Stimulated activated CD4-positive, alpha-beta T cell treated with anti-CD3 and anti-CD28 coated beads, Interleukin-4, amount 100 ng/mL, for 1 hour (primary cell): ENCODE measurements at regions not wholly inside any gene's neighbourhood (a gene's known extent, or its start where the extent isn't known, plus 50 kb on each side); places are given as distances from the start of the nearest gene placed in this dataset.
"Not testable (repeated sequence)": the region's sequence is repeated elsewhere in the genome, so short reads cannot be mapped to it uniquely, and the experiment has no call there.

Experiments
- DNase-seq: peaks from one replicate; pipeline ENCODE4 v3.0.0-alpha.2; 2020

- DNase-seq, result no peak
Observed at GRCh38 chr4:188680004-188680666, 540.9 kb downstream of the TRIML1 start.

DNA sequence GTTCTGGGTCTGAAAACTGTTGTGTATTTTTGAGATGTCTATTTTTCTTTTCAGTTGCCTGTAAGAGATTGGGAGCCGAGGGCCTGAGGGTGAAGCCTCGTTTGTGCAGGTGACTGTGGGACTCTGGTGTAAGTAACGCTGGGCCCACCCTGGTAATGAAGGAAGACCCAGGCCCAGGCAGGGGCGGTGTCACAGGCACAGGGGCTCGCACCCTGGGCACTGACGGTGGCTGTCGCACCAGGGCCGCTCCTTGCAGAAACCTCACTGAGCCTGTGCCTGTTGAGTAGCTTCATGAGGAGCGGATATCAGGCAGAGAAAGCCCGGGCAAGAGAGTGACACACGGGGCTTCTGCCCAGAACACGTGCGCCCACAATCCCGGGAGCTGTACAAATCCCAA, 541.4 kb downstream of the TRIML1 start:
- DNase-seq, result no peak

DNA sequence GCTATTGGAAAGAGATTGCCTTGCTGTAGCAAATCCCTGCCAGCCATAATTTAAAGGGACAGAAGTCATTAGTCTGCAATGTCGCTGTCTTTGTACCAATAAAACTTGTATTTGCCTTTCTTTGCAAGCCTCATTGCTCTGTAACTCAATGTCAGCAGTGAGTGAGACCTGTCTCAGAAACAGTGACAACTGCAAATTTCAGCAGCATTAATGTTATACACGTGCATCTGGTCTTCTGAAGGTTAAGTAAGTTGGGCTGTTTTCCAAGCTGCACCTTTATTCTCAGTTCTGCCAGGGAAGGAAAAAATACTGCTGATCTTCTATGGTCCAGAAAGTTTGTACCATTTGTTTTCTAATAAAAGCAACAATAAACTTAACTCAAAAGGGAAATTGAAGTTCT, 543.1 kb downstream of the TRIML1 start:
- DNase-seq, result no peak

- DNase-seq, result no peak
Observed at GRCh38 chr4:188683571-188683970, 544.3 kb downstream of the TRIML1 start.

GRCh38 chr4:188688956-188689355, 549.7 kb downstream of the TRIML1 start:
- DNase-seq, result no peak

DNA sequence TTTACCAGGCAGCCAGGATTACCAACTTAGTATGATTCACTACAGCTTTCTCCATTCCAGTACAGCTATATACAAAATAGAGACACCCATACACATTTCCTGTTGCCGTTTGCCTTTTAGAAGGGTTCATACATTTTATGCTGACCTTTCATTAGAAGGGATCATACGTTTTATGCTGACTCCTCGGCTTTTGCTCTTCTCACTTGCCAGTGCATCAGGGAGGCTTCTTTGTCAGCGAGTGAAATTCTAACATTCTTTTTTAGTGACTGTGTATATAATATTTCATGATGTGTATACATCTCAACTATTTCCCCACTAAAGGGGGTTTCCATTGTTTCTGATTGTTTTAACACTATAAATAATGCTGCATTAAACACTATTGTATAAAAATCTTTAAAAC, 552.6 kb downstream of the TRIML1 start:
- DNase-seq, result no peak

DNA sequence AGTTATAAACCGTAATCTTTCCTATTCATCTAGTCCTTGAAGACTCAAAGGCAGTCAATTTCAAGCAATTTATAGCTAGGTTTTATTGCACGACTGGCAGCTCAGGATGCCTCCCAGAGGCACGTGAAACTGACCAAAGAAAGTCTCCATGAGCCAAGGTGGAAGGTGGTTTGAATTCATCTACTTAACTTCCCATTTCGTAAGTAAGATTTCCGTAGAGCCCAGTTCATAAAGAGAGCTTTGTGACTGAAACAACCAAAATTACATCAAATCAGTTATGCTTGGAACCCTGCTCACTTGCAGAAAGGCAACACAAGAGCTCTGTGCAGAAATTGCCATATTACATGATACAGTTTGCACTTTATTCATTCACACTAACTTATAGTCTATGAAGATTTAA, 556.0 kb downstream of the TRIML1 start:
- DNase-seq, result no peak

- DNase-seq, result no peak
Observed at GRCh38 chr4:188697243-188697642, 558.0 kb downstream of the TRIML1 start.

- no peak for DNase-seq
Observed at GRCh38 chr4:188701952-188702351, 562.7 kb downstream of the TRIML1 start.

DNA sequence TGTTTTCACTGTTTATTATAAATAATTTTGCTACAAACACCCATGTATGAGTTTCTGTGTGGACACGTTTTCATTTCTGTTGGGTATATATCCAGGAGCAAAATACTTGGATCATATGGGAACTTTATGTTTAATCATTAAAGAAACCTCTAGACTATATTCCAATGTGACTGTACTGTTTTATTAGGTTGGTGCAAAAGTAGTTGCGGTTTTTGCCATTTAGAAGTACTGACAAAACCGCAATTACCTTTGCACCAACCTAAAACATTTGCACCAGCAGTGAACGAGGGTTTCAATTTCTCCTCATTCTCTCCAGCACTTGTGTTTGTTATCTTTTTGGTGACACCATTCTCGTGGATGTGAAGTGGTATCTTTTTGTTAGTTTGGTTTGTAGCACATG, 565.0 kb downstream of the TRIML1 start:
- DNase-seq, result no peak

DNA sequence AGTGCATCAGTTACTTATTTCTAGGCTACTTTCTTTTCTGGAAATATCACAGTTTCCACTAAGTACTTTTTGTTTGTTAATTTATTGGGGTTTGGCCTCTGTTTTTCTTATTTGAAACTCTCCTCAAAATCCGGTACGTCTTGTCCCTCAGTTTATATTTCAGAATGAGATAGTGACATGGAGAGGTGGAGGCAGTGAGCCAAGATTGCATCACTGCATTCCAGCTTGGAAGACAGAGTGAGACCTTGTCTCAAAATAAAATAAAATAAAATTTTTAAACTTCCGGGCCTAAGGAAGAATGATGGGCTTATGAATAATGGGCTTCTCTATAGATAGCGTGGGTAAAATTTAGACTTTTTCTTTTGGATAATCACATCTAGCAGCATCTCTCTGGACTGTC, 567.8 kb downstream of the TRIML1 start:
- DNase-seq, result no peak

DNA sequence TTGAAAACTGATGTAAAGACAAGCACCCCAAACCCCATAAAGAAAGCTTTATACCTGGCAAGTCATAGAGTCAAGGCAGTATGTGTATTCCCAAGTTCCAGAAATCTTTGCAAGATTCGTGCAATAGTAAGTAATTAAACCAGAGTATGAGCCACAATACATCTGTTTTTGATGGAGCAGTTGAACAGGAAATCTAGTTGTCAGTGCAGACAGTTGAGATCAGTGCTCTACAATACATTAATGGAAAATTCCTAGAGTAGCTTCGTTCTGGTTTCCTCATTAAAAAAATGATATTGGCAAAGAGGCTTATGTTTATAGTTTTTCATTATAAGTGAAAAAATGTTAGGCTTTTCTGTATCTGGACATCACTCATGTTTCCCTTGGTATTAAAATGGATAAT, 575.3 kb downstream of the TRIML1 start:
- DNase-seq, result no peak

DNA sequence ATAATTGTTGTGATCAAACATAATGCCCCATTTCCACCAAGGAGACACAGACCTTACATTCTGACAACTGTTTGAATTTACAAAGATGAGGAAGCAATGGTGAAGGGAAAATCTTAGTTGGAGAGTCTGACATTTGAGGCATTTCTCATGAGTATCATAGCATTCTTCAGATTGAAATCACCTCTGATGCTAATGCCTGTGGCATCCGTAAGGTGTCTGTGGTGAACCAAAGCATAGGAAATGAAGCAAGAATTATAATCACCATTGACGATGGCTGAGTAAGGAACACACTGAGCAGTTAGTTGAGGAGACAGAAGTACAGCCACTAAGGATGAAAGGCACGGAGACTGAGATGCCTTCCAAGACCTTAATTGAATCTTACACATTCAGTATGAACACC, 575.7 kb downstream of the TRIML1 start:
- DNase-seq, result no peak

DNA sequence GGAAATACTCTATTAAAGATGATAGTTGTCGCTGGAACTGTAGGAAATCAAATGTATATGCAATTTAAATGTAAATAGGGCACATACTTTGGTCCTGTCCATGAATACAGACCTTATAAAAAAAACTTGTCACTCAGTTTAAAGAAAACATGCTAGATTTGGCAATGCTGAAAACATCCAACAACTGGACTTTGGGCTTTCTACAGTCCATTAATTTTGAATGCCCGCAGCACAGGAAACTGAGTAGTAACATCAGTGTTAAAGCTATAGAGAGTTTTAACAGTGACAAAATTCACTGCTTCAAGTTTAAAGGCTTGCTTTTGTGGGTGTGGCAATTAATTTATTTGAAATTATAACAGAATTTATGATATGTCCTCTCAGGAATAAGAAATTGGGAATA, 578.4 kb downstream of the TRIML1 start:
- DNase-seq, result no peak

DNA sequence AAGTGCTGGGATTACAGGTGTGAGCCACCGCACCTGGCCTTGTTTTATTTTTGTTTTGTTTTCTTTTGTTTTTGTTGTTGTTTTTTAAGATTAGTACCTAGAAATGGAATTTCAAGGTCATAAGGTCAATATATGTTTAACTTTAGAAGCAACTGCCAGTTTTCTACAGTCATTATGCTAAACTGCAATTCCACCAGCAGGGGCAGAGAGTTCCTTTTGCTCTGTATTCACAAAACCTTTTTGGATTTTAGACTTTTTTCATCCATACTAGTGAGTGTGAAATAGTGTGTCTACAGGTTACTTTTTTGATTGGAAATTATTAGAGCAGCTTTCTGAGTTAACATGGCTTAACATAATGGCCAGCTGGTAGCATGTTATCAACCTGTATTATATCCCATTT, 580.6 kb downstream of the TRIML1 start:
- DNase-seq, result no peak

DNA sequence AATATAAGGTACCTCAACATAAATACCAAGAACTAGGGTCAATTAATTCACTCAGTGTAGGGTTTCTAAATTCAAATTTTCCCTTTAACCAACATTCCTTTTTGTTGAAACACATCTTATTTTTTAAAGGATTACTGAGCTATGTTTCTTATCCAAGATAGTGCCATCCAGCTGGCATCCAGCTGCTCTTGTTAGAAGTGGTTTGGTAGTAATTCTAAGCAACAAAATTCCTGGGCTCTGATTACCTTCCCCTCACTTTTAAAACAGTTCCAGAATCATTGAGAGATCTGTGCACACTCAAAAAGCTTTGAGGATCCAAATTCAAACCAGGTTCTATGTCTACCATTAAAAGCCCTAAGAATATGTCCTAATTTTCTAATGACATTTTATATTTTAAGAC, 583.7 kb downstream of the TRIML1 start:
- DNase-seq, result no peak

DNA sequence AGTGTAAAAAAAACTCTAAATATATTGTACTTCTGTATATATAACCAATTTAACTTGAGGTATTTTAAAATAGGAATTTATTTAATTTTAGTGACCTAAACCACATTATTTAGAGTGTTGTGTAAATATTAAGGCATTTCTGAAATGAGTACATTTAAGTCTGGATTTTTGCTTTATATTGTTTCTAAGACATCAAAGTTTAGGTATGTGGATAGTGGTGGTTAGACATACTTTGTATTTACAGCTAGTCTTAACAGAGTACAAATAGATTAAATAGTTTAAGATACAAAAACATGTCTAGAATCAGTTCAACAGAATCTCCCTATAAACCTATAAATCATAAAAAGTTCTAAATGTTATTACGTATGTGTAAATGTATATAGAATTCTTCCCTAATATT, 588.5 kb downstream of the TRIML1 start:
- no peak for DNase-seq

GRCh38 chr4:188728359-188728758, 589.1 kb downstream of the TRIML1 start:
- DNase-seq, result no peak

DNA sequence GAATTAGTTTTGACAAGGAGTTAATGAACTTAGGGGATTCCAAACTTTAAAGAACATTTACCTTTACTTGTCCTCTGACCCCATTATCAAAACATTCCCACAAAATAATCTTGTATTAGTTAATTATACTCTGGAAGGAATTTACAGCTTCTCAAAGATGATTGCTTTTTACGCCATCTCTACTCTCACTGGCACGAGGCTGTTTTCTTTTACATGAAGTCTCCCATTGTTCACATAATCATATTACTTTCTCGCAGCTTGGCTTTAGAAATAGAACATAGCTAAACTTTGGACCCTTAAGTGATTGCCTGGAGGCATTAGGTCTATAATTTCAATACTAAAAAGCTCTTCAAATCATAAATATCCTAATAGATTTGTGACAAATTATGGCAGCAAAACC, 592.9 kb downstream of the TRIML1 start:
- no peak for DNase-seq

DNA sequence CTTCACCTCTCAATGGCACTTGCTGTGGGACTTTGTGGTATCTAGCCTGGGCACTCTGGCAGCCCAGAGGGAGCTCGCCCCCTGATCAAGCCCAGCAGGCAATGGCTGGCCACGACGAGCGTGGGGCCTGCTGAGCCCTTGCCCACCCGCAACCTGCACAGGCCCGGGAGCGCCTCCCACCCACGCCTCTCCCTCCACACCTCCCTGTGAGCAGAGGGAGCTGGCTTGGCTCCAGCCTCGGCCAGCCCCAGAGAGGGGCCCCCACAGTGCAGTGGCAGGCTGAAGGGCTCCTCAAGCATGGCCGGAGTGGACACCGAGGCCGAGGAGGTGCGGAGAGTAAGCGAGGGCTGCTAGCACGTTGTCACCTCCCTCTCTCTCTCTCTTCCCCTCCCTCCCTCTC, 595.8 kb downstream of the TRIML1 start:
- no peak for DNase-seq

DNA sequence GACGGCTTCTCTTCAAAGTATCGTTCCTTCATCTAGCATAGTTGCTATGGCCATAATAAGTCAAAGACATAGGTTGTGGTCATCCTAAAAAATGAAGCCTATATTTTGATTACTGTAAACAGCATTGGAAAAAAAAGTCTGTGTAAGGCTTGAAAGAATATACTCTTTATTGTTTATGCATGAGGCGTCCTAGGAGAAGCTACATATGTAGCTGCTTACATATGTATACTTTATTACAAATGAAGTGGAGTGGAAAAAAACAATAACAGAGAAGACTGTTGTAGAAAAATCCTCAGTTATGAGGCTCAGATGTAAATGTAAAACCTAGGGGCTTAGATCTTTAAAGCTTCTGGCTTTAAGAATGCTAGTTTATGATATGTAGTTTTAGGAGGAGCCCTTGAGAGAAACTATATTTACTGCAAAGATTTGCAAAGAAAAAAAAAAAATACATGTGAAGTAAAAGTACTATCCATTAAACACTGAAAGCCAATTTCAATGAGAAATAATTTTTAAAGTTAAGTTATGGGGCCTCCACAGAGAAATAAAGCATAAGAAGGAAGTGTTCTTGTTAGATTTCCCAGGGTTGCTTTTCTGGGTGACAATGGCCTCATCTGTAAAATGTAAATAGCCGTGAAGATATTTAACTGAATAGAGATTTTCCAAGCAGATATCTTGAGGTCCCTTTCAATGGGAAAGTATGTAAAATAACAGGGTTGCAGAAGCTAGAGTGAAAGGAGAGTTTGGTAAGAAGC, 598.2 kb downstream of the TRIML1 start:
- DNase-seq, result no peak

DNA sequence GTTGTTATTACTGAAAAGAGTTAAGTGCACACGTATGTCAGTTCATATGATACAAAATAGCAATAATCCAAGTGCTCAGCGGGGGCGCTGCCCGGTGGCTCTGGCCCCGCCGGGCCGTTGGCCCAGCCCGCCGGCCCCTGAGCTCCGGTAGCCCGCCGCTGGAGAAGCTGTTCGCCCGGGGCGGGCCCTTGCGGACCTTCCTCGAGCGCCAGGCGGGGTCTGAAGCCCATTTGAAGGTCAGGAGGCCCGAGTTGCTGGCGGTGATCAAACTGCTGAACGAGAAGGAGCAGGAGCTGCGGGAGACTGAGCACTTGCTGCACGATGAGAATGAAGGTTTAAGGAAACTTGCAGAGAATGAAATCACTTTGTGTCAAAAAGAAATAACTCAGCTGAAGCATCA, 599.0 kb downstream of the TRIML1 start:
- not testable (repeated sequence) for DNase-seq

- not testable (repeated sequence) for DNase-seq
Observed at GRCh38 chr4:188740172-188740571, 600.9 kb downstream of the TRIML1 start.

DNA sequence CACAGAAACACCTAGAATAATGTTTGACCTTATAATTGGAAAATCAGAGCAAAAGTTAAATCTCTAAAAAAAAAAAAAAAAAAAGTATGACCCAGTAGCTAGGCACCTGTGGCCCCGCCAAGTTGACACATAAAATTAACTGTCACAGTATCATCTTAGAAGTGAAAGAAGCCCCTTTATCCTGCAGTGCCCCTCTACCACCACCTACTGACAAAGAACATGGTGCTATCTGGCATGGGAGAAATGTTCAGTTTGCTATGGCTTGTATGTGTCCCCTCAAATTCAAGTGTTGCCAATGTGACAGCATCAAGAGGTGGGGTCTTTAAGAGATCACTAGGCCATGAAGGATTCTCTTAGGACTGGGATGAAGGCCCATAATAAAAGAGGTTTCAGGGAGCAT, 601.5 kb downstream of the TRIML1 start:
- not testable (repeated sequence) for DNase-seq
